Neural cell (in vitro differentiated cells): ENCODE measurements at regions not wholly inside any gene's neighbourhood (a gene's known extent, or its start where the extent isn't known, plus 50 kb on each side); places are given as distances from the start of the nearest gene placed in this dataset.

Experiments
- H2AFZ ChIP-seq: fragments of 200-600, 300-800 bp; sonication (generic), shearing (Covaris generic); 2 replicates; pipeline ENCODE4 v1.6.0; 2014; ENCODE audit warnings: low read depth, mild to moderate bottlenecking, antibody characterized with exemption, low read length, moderate library complexity
- H3F3A ChIP-seq: fragments of 200-600 bp; shearing (Covaris generic); 2 replicates; pipeline ENCODE4 v1.6.1; 2016; ENCODE audit warnings: mild to moderate bottlenecking, moderate library complexity, mixed read lengths, antibody characterized with exemption, low read length; ENCODE audit not compliant: insufficient read depth, poor library complexity, severe bottlenecking
- H3K27ac ChIP-seq: fragments of 200-600, 300-800 bp; sonication (generic), shearing (Covaris generic); 2 replicates; pipeline ENCODE4 v1.5.1; 2014; ENCODE audit warnings: mild to moderate bottlenecking, low read length, moderate library complexity
- H3K27me3 ChIP-seq: fragments of 300-800, 200-600 bp; sonication (generic), shearing (Covaris generic); 2 replicates; pipeline ENCODE4 v1.6.0; 2014; ENCODE audit warnings: mild to moderate bottlenecking, low read depth, low read length, moderate library complexity; ENCODE audit not compliant: insufficient read depth
- H3K36me3 ChIP-seq: fragments of 300-800, 200-600 bp; sonication (generic), shearing (Covaris generic); 2 replicates; pipeline ENCODE4 v1.5.1; 2014; ENCODE audit warnings: mild to moderate bottlenecking, antibody characterized with exemption, low read length, moderate library complexity; ENCODE audit not compliant: insufficient read depth
- H3K4me2 ChIP-seq: fragments of 300-800, 200-600 bp; sonication (generic), shearing (Covaris generic); 2 replicates; pipeline ENCODE4 v1.6.0; 2014; ENCODE audit warnings: mild to moderate bottlenecking, low read length
- H3K4me3 ChIP-seq: fragments of 300-800, 200-600 bp; sonication (generic), shearing (Covaris generic); 2 replicates; pipeline ENCODE4 v1.5.1; 2014; ENCODE audit warnings: mild to moderate bottlenecking, low read length, moderate library complexity
- H3K79me2 ChIP-seq: fragments of 200-600 bp; shearing (Covaris generic); replicated peaks from 2 replicates; pipeline ENCODE4 v1.6.0; 2014; ENCODE audit warnings: mild to moderate bottlenecking, low read length, moderate library complexity; ENCODE audit not compliant: insufficient read depth
- H3K9ac ChIP-seq: fragments of 300-800, 200-600 bp; sonication (generic), shearing (Covaris generic); 2 replicates; pipeline ENCODE4 v1.6.1; 2016; ENCODE audit warnings: mild to moderate bottlenecking, low read length, mixed read lengths
- H3K9me2 ChIP-seq: fragments of 200-600 bp; shearing (Covaris generic); 2 replicates; pipeline ENCODE4 v1.6.1; 2016; ENCODE audit warnings: mild to moderate bottlenecking, low read length, mixed read lengths; ENCODE audit not compliant: insufficient read depth
- H3K9me3 ChIP-seq: fragments of 200-600, 300-800 bp; sonication (generic), shearing (Covaris generic); 2 replicates; pipeline ENCODE4 v1.6.1; 2016; ENCODE audit warnings: mild to moderate bottlenecking, mixed run types, low read length, moderate library complexity, mixed read lengths
- H4K20me1 ChIP-seq: fragments of 200-600 bp; shearing (Covaris generic); 2 replicates; pipeline ENCODE4 v1.6.1; 2016; ENCODE audit warnings: mild to moderate bottlenecking, mixed run types; ENCODE audit not compliant: insufficient read depth
- EP300 ChIP-seq: fragments of 450-650 bp; conservative IDR thresholded peaks from 2 replicates; pipeline ENCODE4 v1.6.1; 2014; ENCODE audit warnings: antibody characterized with exemption, mild to moderate bottlenecking, moderate library complexity; ENCODE audit not compliant: poor library complexity, severe bottlenecking
- EZH2 ChIP-seq: fragments of 200-600, 300-800 bp; shearing (Covaris generic), sonication (generic); IDR thresholded peaks from 2 replicates; pipeline ENCODE4 v1.6.1; 2014; ENCODE audit warnings: antibody characterized with exemption, low read length, borderline replicate concordance, mild to moderate bottlenecking; ENCODE audit not compliant: insufficient read depth, poor library complexity, severe bottlenecking
- MXI1 ChIP-seq: fragments of 450-650 bp; conservative IDR thresholded peaks from 2 replicates; pipeline ENCODE4 v1.6.1; 2014; ENCODE audit warnings: antibody characterized with exemption, mild to moderate bottlenecking; ENCODE audit not compliant: poor library complexity, severe bottlenecking
- POLR2AphosphoS5 ChIP-seq: IDR thresholded peaks from 2 replicates; pipeline ENCODE4 v1.6.1; 2012
- RAD21 ChIP-seq: fragments of 450-650 bp; conservative IDR thresholded peaks from 2 replicates; pipeline ENCODE4 v1.6.1; 2014; ENCODE audit warnings: antibody characterized with exemption, mild to moderate bottlenecking, moderate library complexity
- SMC3 ChIP-seq: fragments of 450-650 bp; conservative IDR thresholded peaks from 2 replicates; pipeline ENCODE4 v1.6.1; 2014; ENCODE audit warnings: antibody characterized with exemption, mild to moderate bottlenecking, moderate library complexity; ENCODE audit not compliant: poor library complexity
- TAF1 ChIP-seq: IDR thresholded peaks from 2 replicates; pipeline ENCODE4 v1.6.1; 2012; ENCODE audit warnings: low read depth
- TF ChIP-seq, protein P1 (sequence below): IDR thresholded peaks from 2 replicates; pipeline ENCODE4 v1.6.1; 2012; ENCODE audit warnings: borderline replicate concordance
- TF ChIP-seq, protein P2 (sequence below): fragments of 450-650 bp; IDR thresholded peaks from 2 replicates; pipeline ENCODE4 v1.5.1; 2014; ENCODE audit warnings: antibody characterized with exemption, mild to moderate bottlenecking, moderate library complexity; ENCODE audit not compliant: poor library complexity, severe bottlenecking

DNA sequence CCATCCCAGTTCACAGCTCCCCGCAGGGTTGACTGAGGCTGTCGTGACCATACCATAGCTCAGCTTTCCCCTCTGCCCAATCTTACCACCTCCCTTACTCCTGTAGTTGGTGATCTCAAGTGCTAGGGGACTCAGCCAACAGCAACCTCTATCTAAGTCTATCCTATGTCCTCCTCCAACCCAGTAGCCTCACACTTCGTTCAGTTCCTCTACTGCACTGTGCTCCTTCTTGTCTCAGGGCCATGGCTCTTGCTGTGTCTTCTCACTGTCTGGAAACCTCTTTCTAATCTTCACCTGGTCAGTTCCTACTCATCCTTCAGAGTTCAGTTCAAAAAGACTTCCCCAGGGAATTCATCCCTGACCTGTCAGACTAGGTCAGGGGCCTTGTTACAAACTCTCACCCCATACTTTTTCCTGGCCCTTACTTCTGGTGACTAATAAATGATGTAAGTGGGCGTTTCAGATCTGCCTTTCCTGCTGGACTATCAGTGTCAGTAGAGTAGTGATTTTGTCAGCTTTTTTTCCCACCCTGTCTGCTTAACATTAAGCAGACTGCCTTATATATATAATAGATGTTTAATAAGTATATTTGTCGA, 53.6 kb upstream of the NR3C1 start:
- TF ChIP-seq, protein P1, sequence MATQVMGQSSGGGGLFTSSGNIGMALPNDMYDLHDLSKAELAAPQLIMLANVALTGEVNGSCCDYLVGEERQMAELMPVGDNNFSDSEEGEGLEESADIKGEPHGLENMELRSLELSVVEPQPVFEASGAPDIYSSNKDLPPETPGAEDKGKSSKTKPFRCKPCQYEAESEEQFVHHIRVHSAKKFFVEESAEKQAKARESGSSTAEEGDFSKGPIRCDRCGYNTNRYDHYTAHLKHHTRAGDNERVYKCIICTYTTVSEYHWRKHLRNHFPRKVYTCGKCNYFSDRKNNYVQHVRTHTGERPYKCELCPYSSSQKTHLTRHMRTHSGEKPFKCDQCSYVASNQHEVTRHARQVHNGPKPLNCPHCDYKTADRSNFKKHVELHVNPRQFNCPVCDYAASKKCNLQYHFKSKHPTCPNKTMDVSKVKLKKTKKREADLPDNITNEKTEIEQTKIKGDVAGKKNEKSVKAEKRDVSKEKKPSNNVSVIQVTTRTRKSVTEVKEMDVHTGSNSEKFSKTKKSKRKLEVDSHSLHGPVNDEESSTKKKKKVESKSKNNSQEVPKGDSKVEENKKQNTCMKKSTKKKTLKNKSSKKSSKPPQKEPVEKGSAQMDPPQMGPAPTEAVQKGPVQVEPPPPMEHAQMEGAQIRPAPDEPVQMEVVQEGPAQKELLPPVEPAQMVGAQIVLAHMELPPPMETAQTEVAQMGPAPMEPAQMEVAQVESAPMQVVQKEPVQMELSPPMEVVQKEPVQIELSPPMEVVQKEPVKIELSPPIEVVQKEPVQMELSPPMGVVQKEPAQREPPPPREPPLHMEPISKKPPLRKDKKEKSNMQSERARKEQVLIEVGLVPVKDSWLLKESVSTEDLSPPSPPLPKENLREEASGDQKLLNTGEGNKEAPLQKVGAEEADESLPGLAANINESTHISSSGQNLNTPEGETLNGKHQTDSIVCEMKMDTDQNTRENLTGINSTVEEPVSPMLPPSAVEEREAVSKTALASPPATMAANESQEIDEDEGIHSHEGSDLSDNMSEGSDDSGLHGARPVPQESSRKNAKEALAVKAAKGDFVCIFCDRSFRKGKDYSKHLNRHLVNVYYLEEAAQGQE, result no peak
- TF ChIP-seq EP300 (no peak), POLR2AphosphoS5 (no peak), RAD21 (no peak), EZH2 (no peak), MXI1 (no peak), SMC3 (no peak), TAF1 (no peak)
- TF ChIP-seq, protein P2, sequence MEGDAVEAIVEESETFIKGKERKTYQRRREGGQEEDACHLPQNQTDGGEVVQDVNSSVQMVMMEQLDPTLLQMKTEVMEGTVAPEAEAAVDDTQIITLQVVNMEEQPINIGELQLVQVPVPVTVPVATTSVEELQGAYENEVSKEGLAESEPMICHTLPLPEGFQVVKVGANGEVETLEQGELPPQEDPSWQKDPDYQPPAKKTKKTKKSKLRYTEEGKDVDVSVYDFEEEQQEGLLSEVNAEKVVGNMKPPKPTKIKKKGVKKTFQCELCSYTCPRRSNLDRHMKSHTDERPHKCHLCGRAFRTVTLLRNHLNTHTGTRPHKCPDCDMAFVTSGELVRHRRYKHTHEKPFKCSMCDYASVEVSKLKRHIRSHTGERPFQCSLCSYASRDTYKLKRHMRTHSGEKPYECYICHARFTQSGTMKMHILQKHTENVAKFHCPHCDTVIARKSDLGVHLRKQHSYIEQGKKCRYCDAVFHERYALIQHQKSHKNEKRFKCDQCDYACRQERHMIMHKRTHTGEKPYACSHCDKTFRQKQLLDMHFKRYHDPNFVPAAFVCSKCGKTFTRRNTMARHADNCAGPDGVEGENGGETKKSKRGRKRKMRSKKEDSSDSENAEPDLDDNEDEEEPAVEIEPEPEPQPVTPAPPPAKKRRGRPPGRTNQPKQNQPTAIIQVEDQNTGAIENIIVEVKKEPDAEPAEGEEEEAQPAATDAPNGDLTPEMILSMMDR, result no peak
- Histone ChIP-seq H3K4me2 (no peak overlapping the region), H3F3A (no peaks in the 10 kb centered on the region), H3K27ac (no peak overlapping the region), H3K27me3 (no peaks in the 10 kb centered on the region), H4K20me1 (no peaks in the 10 kb centered on the region), H3K9ac (no peak overlapping the region), H3K79me2 (no peaks in the 10 kb centered on the region), H3K9me3 (no peaks in the 10 kb centered on the region), H2AFZ (no peak overlapping the region), H3K9me2 (no peaks in the 10 kb centered on the region), H3K4me3 (no peak overlapping the region), H3K36me3 (no peaks in the 10 kb centered on the region)

DNA sequence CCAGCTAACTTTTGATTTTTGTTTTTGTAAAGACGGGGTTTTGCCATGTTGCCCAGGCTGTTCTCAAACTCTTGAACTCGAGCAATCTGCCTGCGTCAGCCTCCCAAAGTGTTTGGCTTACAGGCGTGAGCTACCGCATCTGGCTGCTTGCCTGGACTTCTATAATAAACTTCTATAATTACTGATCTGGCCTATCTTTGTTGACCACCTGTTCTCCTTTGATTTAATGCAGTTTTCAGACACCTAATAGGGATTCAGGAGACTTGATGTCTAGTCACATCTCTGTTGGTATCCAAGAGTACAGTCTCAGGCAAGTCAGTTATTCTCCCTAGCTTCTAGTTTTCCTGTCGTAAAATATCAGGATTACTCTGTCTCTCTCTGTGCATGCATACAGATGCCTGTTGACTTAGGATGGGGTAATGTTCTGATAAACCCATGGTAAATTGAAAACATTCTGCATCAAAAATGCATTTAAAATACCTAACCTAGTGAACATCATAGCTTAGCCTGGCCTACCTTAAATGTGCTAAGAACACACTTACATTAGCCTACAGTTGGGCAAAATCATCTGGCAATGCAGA, 51.5 kb upstream of the NR3C1 start:
- no peaks in the 10 kb centered on the region for H3K27me3 ChIP-seq
- H3K4me2 ChIP-seq, result no peak overlapping the region
- no peaks in the 10 kb centered on the region for H4K20me1 ChIP-seq
- no peaks in the 10 kb centered on the region for H3K9me2 ChIP-seq
- H3K4me3 ChIP-seq, result no peak overlapping the region
- no peak overlapping the region for H3K9ac ChIP-seq
- no peak overlapping the region for H3K27ac ChIP-seq
- H3K79me2 ChIP-seq, result no peaks in the 10 kb centered on the region
- TF ChIP-seq, protein P2, result no peak
- TF ChIP-seq EP300, result no peak
- TF ChIP-seq SMC3, result no peak
- H3K36me3 ChIP-seq, result no peaks in the 10 kb centered on the region
- no peaks in the 10 kb centered on the region for H3F3A ChIP-seq
- no peak overlapping the region for H2AFZ ChIP-seq
- H3K9me3 ChIP-seq, result no peaks in the 10 kb centered on the region
